ENCODE measurements at regions not wholly inside any gene's neighbourhood (a gene's known extent, or its start where the extent isn't known, plus 50 kb on each side); places are given as distances from the start of the nearest gene placed in this dataset.

- Mint-ChIP-seq H3K36me3 (ENCODE audit: low read depth) (no peaks in the 10 kb centered on the region), H3K4me3 (no peak overlapping the region), H3K27me3 (peaks cover 39% of the 10 kb centered on the region), H3K4me1 (ENCODE audit: low read depth) (no peaks in the 10 kb centered on the region), H3K9me3 (no peaks in the 10 kb centered on the region), H3K27ac (no peak overlapping the region)
- Histone ChIP-seq H3K4me1 (ENCODE audit: insufficient read depth, low read length) (no peaks in the 10 kb centered on the region), H3K9me3 (ENCODE audit: control insufficient read depth in 1 of 2, insufficient read depth in 1 of 2, low read length in 2 of 2) (no peaks in the 10 kb centered on the region), H3K4me3 (ENCODE audit: low read length) (no peak overlapping the region), H3K27ac (ENCODE audit: low read depth in 1 of 2, low read length in 2 of 2) (no peak overlapping the region), H3K36me3 (ENCODE audit: insufficient read depth, low read length) (no peaks in the 10 kb centered on the region), H3K27me3 (ENCODE audit: control insufficient read depth in 1 of 2, insufficient read depth in 2 of 2, low read length in 2 of 2) (peaks cover 0 to 10% of the 10 kb centered on the region in 2 experiments)
- ChIA-PET POLR2A (no interaction called here), CTCF (no interaction called here)
- no peak for ATAC-seq (ENCODE audit: poor library complexity)
- intact Hi-C loops (cut with DNase I, micrococcal nuclease) = no loop called here
- no peak for DNase-seq
- TF ChIP-seq CTCF (IDR thresholded peaks at IDR 0.05) = no peak
Measured at GRCh38 chr20:51204794-51205193, 181.9 kb upstream of the KCNG1 start.

DNA sequence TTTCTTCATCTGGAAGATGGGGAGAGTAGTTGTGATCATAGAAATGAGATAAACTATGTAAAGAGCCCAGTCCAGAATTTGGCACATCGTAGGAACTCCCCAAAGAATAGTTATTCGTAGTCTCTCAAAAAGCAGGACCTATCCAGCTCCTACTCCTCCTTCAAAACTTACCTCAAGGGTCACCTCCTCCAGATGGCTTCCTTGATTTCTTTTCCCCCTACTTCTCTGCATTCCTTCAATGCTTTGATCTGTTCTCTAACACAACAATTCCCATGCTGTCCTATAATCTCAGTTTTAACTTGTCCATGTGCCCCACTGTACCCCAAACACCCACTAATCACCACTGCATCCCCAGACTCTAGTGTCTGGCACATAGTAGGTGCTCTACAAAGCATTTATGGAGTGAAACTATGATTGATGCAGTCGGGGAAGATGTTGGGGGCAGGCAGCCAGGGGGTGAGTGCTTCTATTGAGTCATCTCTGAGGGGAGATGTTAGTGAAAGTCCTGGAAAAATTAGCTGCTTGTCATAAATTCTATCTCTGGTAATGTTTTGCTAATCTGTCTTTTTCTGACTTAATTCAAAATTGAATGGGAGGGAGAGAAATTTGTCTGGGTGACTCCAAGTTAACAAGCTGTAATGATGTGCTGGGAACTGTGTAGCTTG lies 181.3 kb upstream of the KCNG1 start:
- H3K4me3 ChIP-seq (ENCODE audit: low read length) = no peak overlapping the region
- H3K4me1 ChIP-seq (ENCODE audit: insufficient read depth, low read length) = no peaks in the 10 kb centered on the region
- H3K36me3 Mint-ChIP-seq (ENCODE audit: low read depth) = no peaks in the 10 kb centered on the region
- H3K9me3 Mint-ChIP-seq = no peaks in the 10 kb centered on the region
- intact Hi-C loops (cut with DNase I, micrococcal nuclease) = no loop called here
- ChIA-PET CTCF (no interaction called here), POLR2A (no interaction called here)
- peaks cover 0 to 5% of the 10 kb centered on the region in 2 experiments for H3K27me3 ChIP-seq (ENCODE audit: control insufficient read depth in 1 of 2, insufficient read depth in 2 of 2, low read length in 2 of 2)
- TF ChIP-seq CTCF (IDR thresholded peaks at IDR 0.05) = no peak
- H3K27me3 Mint-ChIP-seq = peaks cover 45% of the 10 kb centered on the region
- no peak overlapping the region for H3K27ac ChIP-seq (ENCODE audit: low read depth in 1 of 2, low read length in 2 of 2)
- H3K27ac Mint-ChIP-seq = no peak overlapping the region
- H3K4me1 Mint-ChIP-seq (ENCODE audit: low read depth) = no peaks in the 10 kb centered on the region
- ATAC-seq (ENCODE audit: poor library complexity) (no peak), DNase-seq (no peak)
- no peaks in the 10 kb centered on the region for H3K9me3 ChIP-seq (ENCODE audit: control insufficient read depth in 1 of 2, insufficient read depth in 1 of 2, low read length in 2 of 2)
- no peaks in the 10 kb centered on the region for H3K36me3 ChIP-seq (ENCODE audit: insufficient read depth, low read length)
- H3K4me3 Mint-ChIP-seq = no peak overlapping the region

DNA sequence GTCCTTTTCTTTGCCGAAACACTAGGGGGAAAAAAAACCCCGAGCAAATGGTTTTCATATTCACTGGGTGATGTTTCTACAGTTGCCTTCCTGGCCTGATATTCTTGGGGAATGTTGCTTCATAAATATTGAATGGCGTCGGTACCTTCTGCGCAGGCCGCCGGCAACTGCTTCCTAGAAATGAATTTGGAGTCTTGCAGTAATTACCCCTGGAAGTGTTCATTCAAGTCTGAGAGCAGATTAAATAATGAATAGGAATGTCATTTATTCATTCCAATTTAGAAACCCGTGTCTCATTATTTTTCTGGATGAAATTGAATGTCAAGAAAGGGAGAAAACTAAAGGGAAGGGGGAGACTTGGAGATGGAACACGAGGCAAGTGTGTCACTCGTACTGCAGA lies 179.4 kb upstream of the KCNG1 start:
- Histone ChIP-seq H3K36me3 (ENCODE audit: insufficient read depth, low read length) (no peaks in the 10 kb centered on the region), H3K9me3 (ENCODE audit: control insufficient read depth in 1 of 2, insufficient read depth in 1 of 2, low read length in 2 of 2) (no peaks in the 10 kb centered on the region), H3K27me3 (ENCODE audit: control insufficient read depth in 1 of 2, insufficient read depth in 2 of 2, low read length in 2 of 2) (no peaks in the 10 kb centered on the region), H3K4me1 (ENCODE audit: insufficient read depth, low read length) (no peaks in the 10 kb centered on the region), H3K4me3 (ENCODE audit: low read length) (no peak overlapping the region), H3K27ac (ENCODE audit: low read depth in 1 of 2, low read length in 2 of 2) (no peak overlapping the region)
- H3K27ac Mint-ChIP-seq = no peak overlapping the region
- intact Hi-C loops (cut with DNase I, micrococcal nuclease) = no loop called here
- ChIA-PET POLR2A (no interaction called here), CTCF (no interaction called here)
- H3K9me3 Mint-ChIP-seq = no peaks in the 10 kb centered on the region
- no peaks in the 10 kb centered on the region for H3K4me1 Mint-ChIP-seq (ENCODE audit: low read depth)
- H3K27me3 Mint-ChIP-seq = peaks cover 54% of the 10 kb centered on the region
- TF ChIP-seq CTCF (IDR thresholded peaks at IDR 0.05) = no peak
- ATAC-seq (ENCODE audit: poor library complexity) (no peak), DNase-seq (no peak)
- H3K4me3 Mint-ChIP-seq = no peak overlapping the region
- no peaks in the 10 kb centered on the region for H3K36me3 Mint-ChIP-seq (ENCODE audit: low read depth)
